Glomerular endothelial cell (primary cell): ENCODE measurements at regions not wholly inside any gene's neighbourhood (a gene's known extent, or its start where the extent isn't known, plus 50 kb on each side); places are given as distances from the start of the nearest gene placed in this dataset.

Source experiments
- DNase-seq: peaks from one replicate; pipeline ENCODE4 v3.0.0-alpha.2; 2011; ENCODE audit warnings: low read depth, low spot score; ENCODE audit errors: extremely low read depth

GRCh38 chrX:96425200-96425599, 259.4 kb upstream of the DIAPH2 start:
- no peak for DNase-seq

GRCh38 chrX:96430756-96431455, 253.7 kb upstream of the DIAPH2 start:
- DNase-seq: no peak

- DNase-seq: no peak
Measured at GRCh38 chrX:96432647-96433046, 252.0 kb upstream of the DIAPH2 start.

GRCh38 chrX:96433409-96434077, 251.1 kb upstream of the DIAPH2 start:
- DNase-seq: no peak

GRCh38 chrX:96435378-96436035, 249.1 kb upstream of the DIAPH2 start:
- DNase-seq: no peak

- no peak for DNase-seq
Measured at GRCh38 chrX:96436105-96436504, 248.5 kb upstream of the DIAPH2 start.

GRCh38 chrX:96438803-96439202, 245.8 kb upstream of the DIAPH2 start:
- no peak for DNase-seq

- DNase-seq: no peak
Measured at GRCh38 chrX:96440941-96441340, 243.7 kb upstream of the DIAPH2 start.

- no peak for DNase-seq
Measured at GRCh38 chrX:96445531-96446065, 239.0 kb upstream of the DIAPH2 start.

GRCh38 chrX:96446524-96446923, 238.1 kb upstream of the DIAPH2 start:
- no peak for DNase-seq

GRCh38 chrX:96447161-96447560, 237.5 kb upstream of the DIAPH2 start:
- no peak for DNase-seq

GRCh38 chrX:96449191-96449590, 235.5 kb upstream of the DIAPH2 start:
- DNase-seq: no peak

- DNase-seq: no peak
Measured at GRCh38 chrX:96449896-96450295, 234.7 kb upstream of the DIAPH2 start.

GRCh38 chrX:96453139-96453538, 231.5 kb upstream of the DIAPH2 start:
- no peak for DNase-seq

GRCh38 chrX:96455078-96455477, 229.6 kb upstream of the DIAPH2 start:
- DNase-seq: no peak

- DNase-seq: no peak
Measured at GRCh38 chrX:96464880-96465558, 219.6 kb upstream of the DIAPH2 start.

- DNase-seq: no peak
Measured at GRCh38 chrX:96474029-96474740, 210.5 kb upstream of the DIAPH2 start.

GRCh38 chrX:96474741-96475125, 209.9 kb upstream of the DIAPH2 start:
- no peak for DNase-seq

GRCh38 chrX:96480081-96480480, 204.6 kb upstream of the DIAPH2 start:
- no peak for DNase-seq

- DNase-seq: no peak
Measured at GRCh38 chrX:96481831-96482230, 202.8 kb upstream of the DIAPH2 start.
